ENCODE measurements at regions not wholly inside any gene's neighbourhood (a gene's known extent, or its start where the extent isn't known, plus 50 kb on each side); places are given as distances from the start of the nearest gene placed in this dataset.
A peak's percentile ranks its signal among the peaks of the same experiment; 100 is the strongest.

GRCh38 chr16:13863075-13863765 is 56.7 kb upstream of the ERCC4 start:
- FAIRE-seq: no peak
- Histone ChIP-seq H3K4me3 (replicated peaks in 1 of 3; ENCODE audit: insufficient read depth in 1 of 3, low read depth in 2 of 3, low read length in 3 of 3) (no peak overlapping the region), H2AFZ (ENCODE audit: low read length) (no peak overlapping the region), H4K20me1 (ENCODE audit: insufficient read depth, low read length) (no peaks in the 10 kb centered on the region), H3K27ac (ENCODE audit: extremely low read length, insufficient read depth, low read length) (no peak overlapping the region), H3K79me2 (ENCODE audit: insufficient read depth, low read length) (no peaks in the 10 kb centered on the region), H3K9ac (ENCODE audit: insufficient read depth, low read depth, low read length) (no peak overlapping the region), H3K4me2 (ENCODE audit: low read depth, low read length) (no peak overlapping the region; the same call in 1 of the 2 replicates), H3K36me3 (replicated peaks in 1 of 2; ENCODE audit: control insufficient read depth in 1 of 2, insufficient read depth in 2 of 2, low read length in 2 of 2) (no peaks in the 10 kb centered on the region), H3K4me1 (ENCODE audit: insufficient read depth, low read length) (peaks cover 26% of the 10 kb centered on the region), H3K27me3 (ENCODE audit: control insufficient read depth in 1 of 2, insufficient read depth in 2 of 2, low read length in 2 of 2) (peaks cover 2 to 8% of the 10 kb centered on the region in 2 experiments; a peak in 1 of 5 replicates), H3K9me3 (ENCODE audit: low read length) (no peaks in the 10 kb centered on the region)
- no TSS peak for BruUV-seq (replicated peaks)
- DNase-seq (ENCODE audit: low spot score): peak; percentile 72
- ChIA-PET POLR2A (interaction anchor here (1.6 kb wide), 1 partner anchor 11 kb away, joined by 3 read pairs; no protein-coding TSS in a partner anchor), CTCF (ENCODE audit: low intra/inter-chr PET ratio, low total read pairs) (no interaction called here)
- in situ Hi-C loops (cut with HindIII; ENCODE audit: extremely low pct_ligation_motif_present, low pct_unique_long_range_greater_than_20kb) (no loop called here), intact Hi-C loops (cut with micrococcal nuclease; ENCODE audit: unreplicated experiment) (no loop called here)
- ATAC-seq: peak; percentile 68
- WGBS (ENCODE audit: low lambda C conversion rate): 4% methylated on average over 4 of the region's 4 CpGs
- peak; percentile 46; the same call in 1 of the 2 replicates for TF ChIP-seq HNF4A (CRISPR knock-in tag; IDR thresholded peaks at IDR 0.05)
- peak; percentile 28; the same call in 1 of the 2 replicates for TF ChIP-seq MED1 (CRISPR knock-in tag; IDR thresholded peaks at IDR 0.05)
- peak; percentile 95 for TF ChIP-seq CEBPB (IDR thresholded peaks at IDR 0.05; ENCODE audit: borderline replicate concordance, low read depth, low read length)
- TF ChIP-seq ZFP91 (CRISPR knock-in tag; IDR thresholded peaks at IDR 0.05; ENCODE audit: borderline replicate concordance): no peak
- no peak for TF ChIP-seq RBFOX2 (IDR thresholded peaks at IDR 0.05; ENCODE audit: low read depth, low read length)
- TF ChIP-seq HMG20A (CRISPR knock-in tag; IDR thresholded peaks at IDR 0.05; ENCODE audit: borderline replicate concordance): peak; percentile 77
- TF ChIP-seq SOX6 (IDR thresholded peaks at IDR 0.05): no peak
- peak; percentile 58 for TF ChIP-seq SOX6 (CRISPR knock-in tag; IDR thresholded peaks at IDR 0.05)
- TF ChIP-seq SOX5 (CRISPR knock-in tag; IDR thresholded peaks at IDR 0.05; ENCODE audit: borderline replicate concordance): peak; percentile 61; the same call in 1 of the 2 replicates
- TF ChIP-seq MXD1 (CRISPR knock-in tag; IDR thresholded peaks at IDR 0.05): no peak
- TF ChIP-seq MTF1 (CRISPR knock-in tag; IDR thresholded peaks at IDR 0.05): no peak
- peak; percentile 49; the same call in 1 of the 2 replicates for TF ChIP-seq HCFC1 (IDR thresholded peaks at IDR 0.05; ENCODE audit: low read depth, low read length)
- no peak for TF ChIP-seq ELK4 (CRISPR knock-in tag; IDR thresholded peaks at IDR 0.05; ENCODE audit: borderline replicate concordance)
- TF ChIP-seq TRAFD1 (CRISPR knock-in tag; IDR thresholded peaks at IDR 0.05; ENCODE audit: borderline replicate concordance): no peak
- 0 out of 2 replicates have a peak, but pooled peaks have one; percentile 30 for TF ChIP-seq ZNF317 (CRISPR knock-in tag; IDR thresholded peaks at IDR 0.05)
- TF ChIP-seq FOXK1 (CRISPR knock-in tag; IDR thresholded peaks at IDR 0.05; ENCODE audit: borderline replicate concordance, low read depth): peak; percentile 80; the same call in 1 of the 2 replicates
- no peak for TF ChIP-seq HOXA3 (CRISPR knock-in tag; IDR thresholded peaks at IDR 0.05)
- peak; percentile 81 for TF ChIP-seq ZNF644 (CRISPR knock-in tag; IDR thresholded peaks at IDR 0.05; ENCODE audit: low read depth)
- no peak for TF ChIP-seq ZNF33B (CRISPR knock-in tag; IDR thresholded peaks at IDR 0.05)
- no peak for TF ChIP-seq RCOR2 (CRISPR knock-in tag; IDR thresholded peaks at IDR 0.05)
- peak; percentile 42 to 56; a peak in 2 of 4 replicates for TF ChIP-seq EP300 (IDR thresholded peaks at IDR 0.05; ENCODE audit: low read depth in 2 of 2, low read length in 2 of 2)
- TF ChIP-seq EP300 (CRISPR knock-in tag; IDR thresholded peaks at IDR 0.05; ENCODE audit: borderline replicate concordance): no peak
